ENCODE measurements at regions not wholly inside any gene's neighbourhood (a gene's known extent, or its start where the extent isn't known, plus 50 kb on each side); places are given as distances from the start of the nearest gene placed in this dataset.

DNA sequence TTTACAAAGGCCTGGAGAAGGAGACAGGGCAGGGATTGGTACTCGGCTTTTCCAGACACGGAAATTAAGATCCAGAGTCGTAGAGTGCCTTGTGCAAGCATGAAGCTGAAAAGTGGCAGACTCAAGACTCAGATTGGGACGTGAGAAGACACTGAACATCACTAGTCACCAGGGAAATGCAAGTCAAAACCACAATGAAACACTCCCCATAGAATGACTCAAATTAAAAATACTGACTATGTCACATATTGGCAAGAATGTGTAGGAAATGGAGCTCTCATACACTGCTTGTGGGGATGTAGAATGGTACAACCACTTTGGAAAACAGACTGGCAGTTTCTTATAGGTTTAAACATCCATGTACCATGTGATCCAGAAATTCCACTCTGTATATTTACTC, 472.0 kb downstream of the RPS24 start:
- intact Hi-C loops (cut with DNase I; ENCODE audit: low total_unique reads) = no loop called here

GRCh38 chr10:78506614-78507013, 473.0 kb downstream of the RPS24 start:
- Histone ChIP-seq H3K27ac (no peak overlapping the region), H3K36me3 (no peaks in the 10 kb centered on the region), H3K9me3 (no peaks in the 10 kb centered on the region), H3K27me3 (no peaks in the 10 kb centered on the region), H3K4me3 (no peak overlapping the region), H3K4me1 (peaks cover 0 to 1% of the 10 kb centered on the region in 2 donors)
- in situ Hi-C loops (cut with MboI; ENCODE audit: low sequenced_read_pairs in 4 of 4) (no loop called here), intact Hi-C loops (cut with DNase I; ENCODE audit: low total_unique reads) (no loop called here)
- ATAC-seq (no peak), DNase-seq (no peak)
- TF ChIP-seq POLR2A (IDR thresholded peaks at IDR 0.05) (no peak), CTCF (IDR thresholded peaks at IDR 0.05 in 4 of 5, conservative IDR thresholded peaks at IDR 0.05 in 1 of 5) (no peak)

More for the DNA sequence above, 472.0 kb downstream of the RPS24 start:
- no peak overlapping the region for H3K27ac ChIP-seq
- H3K27me3 ChIP-seq = no peaks in the 10 kb centered on the region
- ATAC-seq (no peak), DNase-seq (no peak)
- in situ Hi-C loops (cut with MboI; ENCODE audit: low sequenced_read_pairs in 4 of 4) = no loop called here
- H3K9me3 ChIP-seq = no peaks in the 10 kb centered on the region
- no peak for TF ChIP-seq CTCF (IDR thresholded peaks at IDR 0.05 in 4 of 5, conservative IDR thresholded peaks at IDR 0.05 in 1 of 5)
- TF ChIP-seq POLR2A (IDR thresholded peaks at IDR 0.05) = no peak
- H3K4me1 ChIP-seq = no peaks in the 10 kb centered on the region
- no peaks in the 10 kb centered on the region for H3K36me3 ChIP-seq
- H3K4me3 ChIP-seq = no peak overlapping the region

GRCh38 chr10:78507510-78508160, 474.0 kb downstream of the RPS24 start:
- Histone ChIP-seq H3K27me3 (no peaks in the 10 kb centered on the region), H3K9me3 (no peaks in the 10 kb centered on the region), H3K27ac (no peak overlapping the region), H3K4me1 (peaks cover 0 to 3% of the 10 kb centered on the region in 2 donors), H3K36me3 (no peaks in the 10 kb centered on the region), H3K4me3 (no peak overlapping the region)
- intact Hi-C loops (cut with DNase I; ENCODE audit: low total_unique reads) = no loop called here
- DNase-seq (no peak), ATAC-seq (no peak)
- in situ Hi-C loops (cut with MboI; ENCODE audit: low sequenced_read_pairs in 4 of 4) = no loop called here
- TF ChIP-seq POLR2A (IDR thresholded peaks at IDR 0.05) = no peak

- in situ Hi-C loops (cut with MboI; ENCODE audit: low sequenced_read_pairs in 4 of 4) (no loop called here), intact Hi-C loops (cut with DNase I; ENCODE audit: low total_unique reads) (no loop called here)
- Histone ChIP-seq H3K27me3 (no peaks in the 10 kb centered on the region), H3K4me1 (peaks cover 0 to 3% of the 10 kb centered on the region in 2 donors), H3K9me3 (no peaks in the 10 kb centered on the region), H3K36me3 (no peaks in the 10 kb centered on the region), H3K4me3 (no peak overlapping the region), H3K27ac (no peak overlapping the region)
- TF ChIP-seq CTCF (IDR thresholded peaks at IDR 0.05 in 4 of 5, conservative IDR thresholded peaks at IDR 0.05 in 1 of 5) = no peak
- TF ChIP-seq POLR2A (IDR thresholded peaks at IDR 0.05) = no peak
- DNase-seq (no peak), ATAC-seq (no peak)
Observed at GRCh38 chr10:78508955-78509748, 475.5 kb downstream of the RPS24 start.

GRCh38 chr10:78510566-78511323, 477.1 kb downstream of the RPS24 start:
- Histone ChIP-seq H3K9me3 (no peaks in the 10 kb centered on the region), H3K4me1 (peaks cover 0 to 3% of the 10 kb centered on the region in 2 donors), H3K36me3 (no peaks in the 10 kb centered on the region), H3K27ac (peak overlapping the region in 1 of 4 donors; percentile 29), H3K4me3 (no peak overlapping the region), H3K27me3 (no peaks in the 10 kb centered on the region)
- peak in 1 of 2 donors; percentile 22 for DNase-seq
- TF ChIP-seq CTCF (IDR thresholded peaks at IDR 0.05 in 4 of 5, conservative IDR thresholded peaks at IDR 0.05 in 1 of 5) (no peak), POLR2A (IDR thresholded peaks at IDR 0.05) (no peak)
- intact Hi-C loops (cut with DNase I; ENCODE audit: low total_unique reads) (no loop called here), in situ Hi-C loops (cut with MboI; ENCODE audit: low sequenced_read_pairs in 4 of 4) (no loop called here)
- ATAC-seq = no peak

Data from gastrocnemius medialis (tissue), 4 donors.